GM21390 (cell line): ENCODE measurements at regions not wholly inside any gene's neighbourhood (a gene's known extent, or its start where the extent isn't known, plus 50 kb on each side); places are given as distances from the start of the nearest gene placed in this dataset.

ENCODE experiments used
- ATAC-seq: cut with Tn5 transposase; IDR thresholded peaks from one replicate; pipeline ENCODE4 v1.9.1; 2021; ENCODE audit not compliant: unreplicated experiment

DNA sequence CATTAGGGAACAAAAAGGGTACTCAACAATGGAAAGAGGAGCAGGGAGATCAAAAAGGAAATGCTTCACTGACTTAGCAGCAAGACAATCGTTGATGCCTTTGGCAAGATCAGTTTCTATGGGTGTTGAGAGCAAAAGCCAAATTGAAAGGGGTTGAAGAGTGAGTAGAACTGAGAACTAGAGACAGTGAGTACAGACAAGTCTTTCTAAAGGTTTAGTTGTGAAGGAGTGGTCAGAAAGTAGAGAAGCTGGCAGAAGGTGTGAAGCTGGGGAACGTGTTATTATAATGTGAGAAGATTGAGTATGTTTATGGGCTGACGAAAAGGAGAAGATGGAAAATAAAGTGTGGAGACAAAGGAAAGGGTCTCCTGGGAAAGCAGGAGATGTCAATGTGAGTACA lies 221.2 kb upstream of the USP25 start:
- no peak for ATAC-seq

GRCh38 chr21:15514073-15514946 lies 215.5 kb upstream of the USP25 start:
- ATAC-seq, result peak; percentile 99

DNA sequence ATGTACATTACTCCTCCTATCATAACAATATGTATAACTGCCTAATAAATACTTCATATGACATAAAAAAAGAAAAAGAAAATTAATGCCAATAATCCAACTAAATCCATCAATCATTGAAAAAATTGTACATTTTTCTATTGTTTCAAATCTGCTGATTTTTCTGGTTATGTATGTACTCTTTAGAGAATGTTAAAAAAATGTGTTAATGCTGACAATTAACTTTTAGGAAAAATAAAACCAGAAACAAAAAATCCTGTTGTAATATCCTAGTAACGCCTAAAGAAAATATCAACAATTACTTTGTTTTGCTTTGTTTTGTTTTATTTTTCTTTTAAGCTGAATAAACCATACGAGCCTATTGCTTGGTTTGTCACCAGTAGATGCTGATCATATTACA lies 213.9 kb upstream of the USP25 start:
- no peak for ATAC-seq

DNA sequence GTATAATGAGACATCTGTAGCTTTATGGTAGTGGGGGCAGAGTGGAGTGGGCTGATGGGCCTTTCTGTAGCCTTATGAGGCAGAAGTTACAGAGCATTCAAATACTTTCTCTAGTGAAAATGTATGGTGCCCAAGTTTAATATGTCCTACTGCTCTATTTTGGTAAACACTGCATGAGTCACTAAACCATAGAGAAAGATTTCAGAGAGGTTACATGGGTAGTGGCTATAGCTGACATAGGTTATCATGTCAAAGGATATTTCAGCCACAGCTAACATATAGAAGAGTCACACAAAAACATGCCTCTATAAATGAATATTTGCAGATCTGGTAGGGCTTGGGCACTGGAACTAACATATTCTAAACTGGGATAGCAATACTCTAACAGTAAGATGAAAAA lies 212.4 kb upstream of the USP25 start:
- no peak for ATAC-seq

GRCh38 chr21:15520811-15521643 lies 208.8 kb upstream of the USP25 start:
- ATAC-seq, result no peak

GRCh38 chr21:15521644-15522001 lies 208.2 kb upstream of the USP25 start:
- no peak for ATAC-seq

GRCh38 chr21:15522148-15522547 lies 207.6 kb upstream of the USP25 start:
- ATAC-seq, result no peak

DNA sequence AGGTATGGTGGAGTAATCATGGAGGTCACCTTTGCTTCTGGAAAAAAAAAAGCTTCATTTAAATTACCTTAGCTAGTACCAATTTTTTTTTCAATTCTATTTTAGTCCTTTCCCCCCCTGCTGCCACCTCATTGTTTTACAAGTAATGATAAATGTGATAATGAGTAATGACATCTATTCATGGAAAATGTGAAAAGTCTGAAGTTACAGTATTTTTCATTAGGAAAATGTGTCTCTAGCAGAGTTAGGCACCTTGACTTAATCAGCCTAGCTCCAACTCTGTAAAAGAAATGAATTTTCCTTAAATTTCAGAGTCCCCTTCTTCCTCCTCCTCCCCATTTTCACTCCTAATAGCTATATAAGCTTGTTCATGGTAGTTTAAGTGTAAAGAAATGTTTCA lies 204.9 kb upstream of the USP25 start:
- no peak for ATAC-seq

GRCh38 chr21:15526798-15527197 lies 203.0 kb upstream of the USP25 start:
- no peak for ATAC-seq

- no peak for ATAC-seq
Observed at GRCh38 chr21:15528346-15528745, 201.4 kb upstream of the USP25 start.

DNA sequence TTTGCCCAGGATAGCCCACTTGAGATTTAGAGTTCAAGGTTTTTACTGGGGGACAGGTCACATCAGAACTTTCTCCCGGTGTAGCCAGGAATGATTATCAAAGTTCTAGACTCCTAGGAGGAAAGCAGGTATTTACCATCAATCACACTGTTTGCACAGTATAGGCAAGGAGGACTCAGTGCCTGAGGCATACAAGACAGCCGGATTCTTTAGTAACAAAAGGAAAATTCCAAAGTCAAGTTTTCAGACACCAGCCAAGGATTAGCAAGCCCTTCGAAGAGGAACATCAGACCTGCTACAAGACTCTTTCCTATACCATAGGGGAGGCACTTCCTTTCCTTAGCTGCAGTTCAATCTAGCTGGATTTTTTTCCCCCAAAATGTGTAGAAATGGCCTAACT lies 197.8 kb upstream of the USP25 start:
- no peak for ATAC-seq

DNA sequence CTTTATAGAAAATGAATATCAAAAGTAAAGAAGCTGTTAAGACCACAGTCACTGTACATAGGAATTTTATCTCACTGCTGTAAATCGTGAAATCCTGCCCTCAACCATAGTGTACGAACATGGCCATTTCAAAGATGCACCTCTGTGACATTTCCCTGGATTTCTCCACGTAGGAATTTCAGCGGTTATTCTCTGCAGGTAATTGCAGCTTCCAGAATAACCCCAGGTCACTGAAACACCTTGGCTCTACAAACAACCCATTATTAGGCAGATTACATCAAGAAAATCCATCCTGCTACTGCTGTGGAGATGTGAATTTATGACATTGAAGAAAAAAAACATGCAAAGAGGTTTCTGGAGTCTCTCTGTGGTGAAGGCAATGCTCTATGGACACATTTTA lies 196.2 kb upstream of the USP25 start:
- ATAC-seq, result no peak

DNA sequence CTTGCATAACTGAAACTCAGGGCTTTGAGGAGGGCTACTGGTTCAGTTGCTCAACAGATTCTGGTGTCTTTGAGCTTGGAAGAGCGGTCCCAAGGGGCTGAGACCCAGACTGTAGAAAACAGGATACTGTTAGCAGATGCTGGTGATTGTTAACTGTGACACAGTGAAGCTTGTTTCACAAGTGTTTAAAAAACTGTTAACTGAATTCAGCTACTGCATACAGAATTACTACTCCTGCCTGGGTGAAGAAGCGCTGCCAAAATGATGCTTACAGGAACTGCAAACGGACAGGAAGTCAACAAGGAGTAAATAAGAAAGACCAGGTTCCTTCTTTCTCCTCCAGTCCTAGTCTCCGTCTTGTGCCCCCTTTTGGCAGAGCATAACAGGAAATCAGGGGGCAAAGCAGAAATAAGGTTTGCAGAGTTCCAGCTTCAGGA lies 195.3 kb upstream of the USP25 start:
- no peak for ATAC-seq

- no peak for ATAC-seq
Observed at GRCh38 chr21:15539376-15539775, 190.4 kb upstream of the USP25 start.

- no peak for ATAC-seq
Observed at GRCh38 chr21:15543473-15543872, 186.3 kb upstream of the USP25 start.

GRCh38 chr21:15549671-15550070 lies 180.1 kb upstream of the USP25 start:
- ATAC-seq, result no peak

GRCh38 chr21:15552914-15553494 lies 176.8 kb upstream of the USP25 start:
- no peak for ATAC-seq

DNA sequence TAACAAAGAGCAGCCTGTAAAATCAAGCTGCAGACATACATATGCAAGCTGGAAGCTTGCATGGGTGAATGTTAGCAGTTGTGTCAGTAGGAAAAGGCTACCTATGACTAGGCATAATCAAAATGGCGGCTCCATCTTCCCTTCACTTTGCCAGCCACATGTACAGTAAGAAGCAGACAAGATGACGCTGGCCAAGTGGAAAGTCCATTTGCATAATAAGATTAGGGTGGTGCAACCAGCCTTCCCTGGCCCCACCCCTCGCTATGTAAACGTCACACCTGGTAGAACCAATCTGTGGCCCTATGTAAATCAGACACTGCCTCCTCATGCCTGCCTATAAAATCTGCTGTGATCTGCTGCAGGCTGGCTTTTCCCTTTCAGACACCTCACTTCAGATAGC lies 171.9 kb upstream of the USP25 start:
- ATAC-seq, result no peak

- ATAC-seq, result no peak
Observed at GRCh38 chr21:15558884-15559283, 170.9 kb upstream of the USP25 start.

DNA sequence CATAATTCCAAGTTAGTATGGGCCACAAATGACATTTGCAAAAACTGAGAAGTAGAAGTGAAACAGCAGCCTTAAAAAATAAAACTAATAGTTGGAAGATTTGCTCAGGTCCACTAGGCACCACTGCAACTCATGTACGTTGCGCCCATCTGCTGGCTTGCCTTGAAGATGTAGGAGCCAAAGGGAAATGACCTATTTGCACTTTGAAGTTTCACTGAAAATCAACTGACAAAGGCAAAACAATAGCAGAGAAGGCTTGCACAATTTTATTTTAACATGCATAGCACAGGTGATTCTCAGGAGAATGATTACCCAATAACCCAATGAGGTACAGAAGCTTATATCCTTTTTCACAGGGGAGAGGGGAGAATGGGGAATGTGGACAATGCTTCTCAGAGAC lies 170.1 kb upstream of the USP25 start:
- no peak for ATAC-seq

DNA sequence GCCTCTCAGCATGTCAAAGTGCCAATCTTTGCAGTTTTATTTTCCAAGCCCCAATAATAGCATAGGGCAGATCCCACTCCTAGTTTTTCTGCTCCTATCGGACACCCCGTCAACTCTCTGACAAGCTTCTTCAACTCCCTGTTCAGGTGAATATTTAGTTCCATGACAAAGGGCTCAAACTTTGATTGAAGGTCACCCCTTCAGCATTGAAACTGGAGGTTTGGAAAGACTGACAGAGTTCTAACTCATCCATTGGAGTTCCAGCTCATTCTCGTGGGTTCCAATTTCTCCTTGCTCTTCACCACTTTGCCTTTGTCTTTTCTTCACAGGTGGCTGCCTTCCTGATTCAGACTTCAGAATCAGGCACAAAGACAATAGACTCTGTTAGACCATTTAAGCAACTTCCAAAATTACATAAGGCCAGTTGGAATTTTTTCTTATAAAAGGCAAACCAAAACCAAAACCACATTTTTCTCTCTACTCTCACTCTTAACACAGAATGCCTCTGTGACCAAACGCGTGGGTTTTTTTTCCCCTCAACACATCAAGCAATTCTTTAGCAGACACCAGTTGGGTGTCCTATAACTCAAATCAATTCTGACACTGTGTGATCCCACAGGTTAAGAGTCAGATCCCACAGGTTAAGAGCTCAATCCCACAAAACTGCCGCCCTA lies 169.3 kb upstream of the USP25 start:
- no peak for ATAC-seq
